ENCODE measurements at regions not wholly inside any gene's neighbourhood (a gene's known extent, or its start where the extent isn't known, plus 50 kb on each side); places are given as distances from the start of the nearest gene placed in this dataset.

GRCh38 chr11:96779030-96779429 lies 389.2 kb downstream of the JRKL start:
- TF ChIP-seq, protein P1, sequence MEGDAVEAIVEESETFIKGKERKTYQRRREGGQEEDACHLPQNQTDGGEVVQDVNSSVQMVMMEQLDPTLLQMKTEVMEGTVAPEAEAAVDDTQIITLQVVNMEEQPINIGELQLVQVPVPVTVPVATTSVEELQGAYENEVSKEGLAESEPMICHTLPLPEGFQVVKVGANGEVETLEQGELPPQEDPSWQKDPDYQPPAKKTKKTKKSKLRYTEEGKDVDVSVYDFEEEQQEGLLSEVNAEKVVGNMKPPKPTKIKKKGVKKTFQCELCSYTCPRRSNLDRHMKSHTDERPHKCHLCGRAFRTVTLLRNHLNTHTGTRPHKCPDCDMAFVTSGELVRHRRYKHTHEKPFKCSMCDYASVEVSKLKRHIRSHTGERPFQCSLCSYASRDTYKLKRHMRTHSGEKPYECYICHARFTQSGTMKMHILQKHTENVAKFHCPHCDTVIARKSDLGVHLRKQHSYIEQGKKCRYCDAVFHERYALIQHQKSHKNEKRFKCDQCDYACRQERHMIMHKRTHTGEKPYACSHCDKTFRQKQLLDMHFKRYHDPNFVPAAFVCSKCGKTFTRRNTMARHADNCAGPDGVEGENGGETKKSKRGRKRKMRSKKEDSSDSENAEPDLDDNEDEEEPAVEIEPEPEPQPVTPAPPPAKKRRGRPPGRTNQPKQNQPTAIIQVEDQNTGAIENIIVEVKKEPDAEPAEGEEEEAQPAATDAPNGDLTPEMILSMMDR (IDR thresholded peaks at IDR 0.05), result no peak

DNA sequence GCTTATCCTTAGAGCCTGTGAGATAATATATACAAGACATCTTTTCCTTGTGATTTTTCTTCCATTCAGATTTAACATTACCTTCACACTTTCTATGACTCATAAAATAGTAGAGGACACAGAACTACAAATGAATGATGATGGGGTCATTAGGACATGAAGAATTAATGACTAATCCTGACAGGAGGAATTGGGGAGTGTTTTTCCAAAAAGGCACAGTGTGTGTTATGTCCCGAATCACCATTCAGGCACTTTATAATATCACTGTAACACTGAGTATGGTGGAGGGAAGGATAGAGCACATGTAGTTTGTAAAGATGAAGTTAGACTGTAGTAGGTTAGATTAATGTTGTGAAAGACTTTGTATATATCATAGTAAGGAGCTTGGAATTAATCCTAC lies 391.3 kb downstream of the JRKL start:
- TF ChIP-seq, protein P1 (IDR thresholded peaks at IDR 0.05), result no peak

DNA sequence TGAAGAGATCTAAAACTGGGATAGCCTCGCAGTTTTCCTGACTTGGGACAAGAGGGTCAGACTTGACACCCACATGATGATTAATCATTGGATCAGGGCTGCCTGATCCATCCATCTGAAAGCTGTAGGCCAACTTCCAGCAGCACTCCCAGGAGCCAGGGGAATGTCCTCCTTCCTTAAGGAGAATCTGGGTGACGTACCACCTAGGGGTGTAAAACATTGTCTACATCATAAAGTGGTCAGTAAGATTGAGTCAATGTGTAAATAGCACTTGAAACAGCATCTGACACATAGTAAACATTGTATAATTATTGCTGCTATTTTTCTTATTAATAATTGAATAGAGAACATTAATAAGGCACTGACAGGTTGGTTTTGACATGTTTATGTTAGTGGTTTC lies 392.8 kb downstream of the JRKL start:
- TF ChIP-seq, protein P1 (IDR thresholded peaks at IDR 0.05), result no peak

DNA sequence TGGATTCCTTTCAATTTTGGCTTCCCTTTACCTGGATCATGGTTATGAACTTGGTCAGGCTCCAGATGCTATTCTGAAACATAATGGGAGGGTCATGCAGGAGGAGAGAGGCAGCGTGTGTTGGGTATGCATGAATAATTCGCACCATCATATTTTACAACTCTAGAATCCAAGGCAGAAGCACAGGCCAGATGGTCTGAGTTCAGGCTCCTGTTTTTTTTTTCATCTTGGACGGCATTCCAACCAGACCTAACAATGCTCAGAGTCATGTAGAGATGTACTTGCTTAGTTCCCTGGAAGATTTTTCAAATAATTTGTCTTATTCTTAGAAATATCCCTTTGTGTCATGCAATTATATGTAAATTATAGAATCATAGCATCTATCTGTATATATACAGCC lies 393.5 kb downstream of the JRKL start:
- TF ChIP-seq, protein P1 (IDR thresholded peaks at IDR 0.05), result no peak

GRCh38 chr11:96785073-96785472 lies 395.3 kb downstream of the JRKL start:
- TF ChIP-seq, protein P1 (IDR thresholded peaks at IDR 0.05), result no peak

- TF ChIP-seq, protein P1 (IDR thresholded peaks at IDR 0.05), result peak; percentile 29; the same call in 1 of the 2 replicates
Observed at GRCh38 chr11:96794152-96794551, 404.3 kb downstream of the JRKL start.

- TF ChIP-seq, protein P1 (IDR thresholded peaks at IDR 0.05), result no peak
Observed at GRCh38 chr11:96798445-96798844, 408.6 kb downstream of the JRKL start.

- TF ChIP-seq, protein P1 (IDR thresholded peaks at IDR 0.05), result no peak
Observed at GRCh38 chr11:96815236-96815635, 425.4 kb downstream of the JRKL start.
